NCI-H2029 treated with DMSO at 0.1 percent for 48 hours (cell line): ENCODE measurements at regions not wholly inside any gene's neighbourhood (a gene's known extent, or its start where the extent isn't known, plus 50 kb on each side); places are given as distances from the start of the nearest gene placed in this dataset.
"Not testable (repeated sequence)": the region's sequence is repeated elsewhere in the genome, so short reads cannot be mapped to it uniquely, and the experiment has no call there.

ENCODE experiments used
- DNase-seq: peaks from one replicate; lab custom pipeline; 2025; lab: John Stamatoyannopoulos, UW

- DNase-seq, result no peak
Measured at GRCh38 chr6:94902974-94903628, 674.2 kb upstream of the MANEA start.

DNA sequence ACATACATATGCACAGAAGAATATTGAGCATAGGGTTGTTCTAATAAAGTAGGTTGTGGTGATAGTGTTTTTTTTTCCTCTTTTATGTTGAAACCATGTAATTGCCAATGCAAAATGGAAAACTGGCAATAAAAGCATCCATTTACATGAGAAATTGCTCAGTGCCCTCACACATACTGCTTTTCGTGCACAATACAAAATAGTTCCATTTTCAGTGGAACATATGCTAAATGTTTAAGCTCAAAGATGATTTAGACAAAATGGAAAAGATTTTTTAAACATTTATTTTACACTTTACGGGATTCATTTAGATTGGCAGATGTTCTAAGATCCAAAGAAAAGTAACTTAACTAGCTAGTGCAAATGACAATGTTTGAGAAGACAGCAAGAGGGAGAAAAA is 678.1 kb upstream of the MANEA start:
- no peak for DNase-seq

DNA sequence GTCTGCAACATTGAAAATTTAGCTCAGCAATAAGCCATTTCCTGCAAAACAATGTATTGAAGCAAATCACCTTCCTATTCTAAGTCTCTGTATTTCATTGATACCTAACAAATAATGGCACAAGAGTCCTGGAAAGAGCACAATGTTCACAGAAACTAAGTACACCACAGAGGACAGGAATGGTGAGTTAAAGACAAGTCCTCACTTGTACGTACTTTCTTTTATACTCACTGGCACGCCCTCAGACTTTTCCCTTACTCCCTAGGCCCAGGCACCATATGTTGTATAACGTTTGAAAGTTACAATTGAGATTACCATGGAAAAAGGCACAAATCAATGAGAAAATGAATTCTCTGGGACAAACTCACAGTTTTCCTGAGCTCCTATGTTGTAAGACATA is 683.0 kb upstream of the MANEA start:
- no peak for DNase-seq

- DNase-seq, result no peak
Measured at GRCh38 chr6:94893327-94893726, 684.0 kb upstream of the MANEA start.

DNA sequence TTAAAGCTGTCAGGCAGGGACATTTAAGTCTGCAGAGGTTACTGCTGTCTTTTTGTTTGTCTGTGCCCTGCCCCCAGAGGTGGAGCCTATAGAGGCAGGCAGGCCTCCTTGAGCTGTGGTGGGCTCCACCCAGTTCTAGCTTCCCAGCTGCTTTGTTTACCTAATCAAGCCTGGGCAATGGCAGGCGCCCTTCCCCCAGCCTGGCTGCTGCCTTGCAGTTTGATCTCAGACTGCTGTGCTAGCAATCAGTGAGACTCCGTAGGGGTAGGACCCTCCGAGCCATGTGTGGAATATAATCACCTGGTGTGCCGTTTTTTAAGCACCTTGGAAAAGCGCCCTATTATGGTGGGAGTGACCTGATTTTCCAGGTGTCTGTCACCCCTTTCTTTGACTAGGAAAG is 703.5 kb upstream of the MANEA start:
- not testable (repeated sequence) for DNase-seq

GRCh38 chr6:94862112-94862511 is 715.2 kb upstream of the MANEA start:
- DNase-seq, result no peak

DNA sequence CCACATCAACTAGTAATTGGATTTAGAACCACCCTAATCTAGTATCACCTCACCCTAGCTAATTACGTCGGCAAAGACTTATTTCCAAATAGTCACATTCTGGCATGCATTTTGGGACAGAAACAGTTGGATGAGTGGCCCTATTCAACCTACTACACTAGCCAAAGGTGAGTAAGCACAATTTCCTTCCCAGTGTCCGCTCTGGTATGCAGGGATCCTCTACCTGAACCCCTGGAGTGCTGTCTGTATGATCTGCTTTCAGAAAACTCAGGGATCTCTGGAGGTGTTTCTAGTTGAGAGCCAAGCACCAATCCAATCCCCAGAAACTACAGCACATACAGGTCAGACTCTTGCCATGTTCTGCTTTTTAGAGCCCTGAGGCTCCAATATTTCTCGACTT is 717.4 kb upstream of the MANEA start:
- no peak for DNase-seq

- not testable (repeated sequence) for DNase-seq
Measured at GRCh38 chr6:94856999-94857398, 720.3 kb upstream of the MANEA start.

- not testable (repeated sequence) for DNase-seq
Measured at GRCh38 chr6:94851329-94851728, 726.0 kb upstream of the MANEA start.

- DNase-seq, result no peak
Measured at GRCh38 chr6:94845742-94846141, 731.6 kb upstream of the MANEA start.

- DNase-seq, result no peak
Measured at GRCh38 chr6:94835264-94835663, 742.1 kb upstream of the MANEA start.

DNA sequence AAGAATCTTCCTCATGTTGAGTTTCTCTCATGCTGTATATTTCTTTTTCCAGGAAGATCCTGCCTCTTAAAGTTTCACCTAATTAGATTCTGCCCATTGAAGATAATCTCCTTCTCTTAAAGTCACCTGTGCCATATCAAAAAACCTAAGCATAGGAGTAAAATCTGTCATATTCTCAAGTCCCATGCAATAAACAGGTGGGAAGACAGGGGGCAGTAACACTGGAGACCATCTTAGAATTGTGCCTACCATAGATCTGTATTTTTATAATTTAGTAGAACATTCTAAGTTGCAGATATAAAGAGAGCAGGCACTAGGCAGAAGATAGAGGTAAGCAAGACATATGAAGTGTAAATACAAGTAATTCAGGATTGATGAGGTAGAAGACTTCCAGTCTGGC is 763.5 kb upstream of the MANEA start:
- no peak for DNase-seq

DNA sequence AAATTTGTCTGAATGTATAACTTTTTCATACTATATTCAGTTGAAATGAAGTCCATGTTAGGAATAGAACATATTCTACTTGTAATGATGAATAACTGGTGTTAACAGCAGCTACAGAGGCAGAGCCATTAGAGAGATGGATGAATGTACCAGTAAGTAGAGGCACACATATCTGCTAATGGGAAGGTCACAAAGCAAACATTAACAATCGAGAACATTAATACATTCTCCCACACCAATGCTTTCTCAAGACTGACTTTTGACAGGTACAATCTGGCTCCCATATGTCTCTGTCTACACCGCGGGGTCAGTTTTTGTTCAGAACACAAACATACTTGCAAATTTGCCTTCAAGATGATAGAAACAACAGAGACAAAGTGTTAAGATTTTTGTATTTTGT is 776.0 kb upstream of the MANEA start:
- no peak for DNase-seq

DNA sequence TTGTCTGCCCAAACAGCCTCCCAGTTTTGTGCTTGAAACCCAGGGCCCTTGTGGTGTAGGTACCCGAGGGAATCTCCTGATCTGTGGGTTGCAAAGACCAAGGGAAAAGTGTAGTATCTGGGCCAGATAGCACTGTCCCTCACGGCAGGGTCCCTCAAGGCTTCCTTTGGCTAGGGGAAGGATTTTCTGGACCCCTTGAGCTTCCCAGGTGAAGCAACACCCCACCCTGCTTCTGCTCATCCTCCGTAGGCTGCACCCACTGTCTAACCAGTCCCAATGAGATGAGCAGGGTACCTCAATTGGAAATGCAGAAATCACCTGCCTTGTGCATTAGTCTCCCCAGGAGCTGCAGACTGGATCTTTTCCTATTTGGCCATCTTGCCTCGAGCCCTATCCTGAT is 791.8 kb upstream of the MANEA start:
- no peak for DNase-seq

- not testable (repeated sequence) for DNase-seq
Measured at GRCh38 chr6:94785081-94785480, 792.3 kb upstream of the MANEA start.

GRCh38 chr6:94769197-94769596 is 808.1 kb upstream of the MANEA start:
- DNase-seq, result no peak

- no peak for DNase-seq
Measured at GRCh38 chr6:94751641-94752329, 825.5 kb upstream of the MANEA start.

DNA sequence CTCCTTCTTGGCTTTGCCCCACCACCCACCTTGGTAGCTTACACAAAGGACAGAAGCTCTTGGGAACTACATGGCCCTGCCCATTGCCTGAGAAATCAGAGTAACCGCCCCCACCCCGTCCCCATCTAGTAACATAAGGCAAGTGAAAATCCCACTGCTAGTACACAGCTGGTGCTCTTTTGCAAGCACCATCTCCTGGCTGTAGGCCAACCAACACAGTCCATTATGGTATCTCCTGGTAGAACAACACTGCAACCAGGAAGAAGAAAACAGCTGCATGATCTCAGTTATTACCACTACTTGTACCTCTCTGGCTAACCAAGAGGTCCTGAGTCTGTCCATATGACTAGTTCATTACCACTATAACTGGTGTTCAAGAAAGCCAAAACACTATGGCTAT is 841.1 kb upstream of the MANEA start:
- no peak for DNase-seq

GRCh38 chr6:94735270-94735669 is 842.1 kb upstream of the MANEA start:
- DNase-seq, result no peak

DNA sequence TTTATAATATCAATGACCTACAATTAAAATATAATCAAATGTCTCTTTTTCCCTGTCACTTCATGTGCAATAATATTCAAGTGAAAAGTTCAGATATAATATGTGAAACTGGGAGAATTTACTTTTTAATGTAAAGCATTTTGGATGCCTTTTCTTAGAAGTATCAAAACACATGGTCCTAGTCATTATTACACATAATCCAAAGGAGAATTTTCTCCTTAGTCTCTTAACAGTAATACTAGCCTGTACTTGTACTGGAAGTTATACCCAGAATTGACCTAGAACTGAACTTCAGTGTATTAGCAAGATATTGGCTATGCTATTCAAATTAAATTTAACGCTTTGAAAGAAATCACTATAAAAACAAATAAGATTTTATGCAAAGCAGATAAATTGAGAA is 842.6 kb upstream of the MANEA start:
- DNase-seq, result no peak

- no peak for DNase-seq
Measured at GRCh38 chr6:94733066-94733465, 844.3 kb upstream of the MANEA start.

- no peak for DNase-seq
Measured at GRCh38 chr6:94727710-94728109, 849.6 kb upstream of the MANEA start.

DNA sequence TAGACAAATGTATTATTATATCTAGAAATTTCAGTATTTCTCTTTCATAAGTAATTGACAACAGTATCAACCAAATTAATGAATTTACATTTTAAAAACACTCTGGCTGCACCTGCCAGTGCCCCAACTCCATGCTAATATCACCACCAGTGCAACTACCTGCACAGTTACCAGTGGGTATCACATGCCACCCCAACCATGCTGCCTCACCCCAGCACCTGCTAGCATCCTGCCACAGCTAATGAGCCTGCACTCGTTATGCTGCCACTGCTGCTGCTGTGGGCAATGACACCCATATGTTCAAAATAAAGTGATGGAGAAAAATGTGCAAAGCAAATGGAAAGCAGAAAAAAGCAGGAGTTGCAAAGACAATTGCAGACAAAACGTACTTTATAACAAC is 855.9 kb upstream of the MANEA start:
- DNase-seq, result no peak

GRCh38 chr6:94713446-94713845 is 863.9 kb upstream of the MANEA start:
- DNase-seq, result no peak
